PC-3 (cell line): ENCODE measurements at regions not wholly inside any gene's neighbourhood (a gene's known extent, or its start where the extent isn't known, plus 50 kb on each side); places are given as distances from the start of the nearest gene placed in this dataset.

Experiments used
- CTCF ChIP-seq: fragments of 300-600 bp; sonication (generic); conservative IDR thresholded peaks from 2 replicates; pipeline ENCODE4 v1.5.1; 2017; ENCODE audit warnings: antibody characterized with exemption, low read depth, mild to moderate bottlenecking, low read length
- EZH2 ChIP-seq: fragments of 300-600 bp; sonication (generic); IDR thresholded peaks from one replicate; pipeline ENCODE4 v1.6.1; 2017; ENCODE audit warnings: antibody characterized with exemption, mild to moderate bottlenecking, low read length; ENCODE audit not compliant: unreplicated experiment

DNA sequence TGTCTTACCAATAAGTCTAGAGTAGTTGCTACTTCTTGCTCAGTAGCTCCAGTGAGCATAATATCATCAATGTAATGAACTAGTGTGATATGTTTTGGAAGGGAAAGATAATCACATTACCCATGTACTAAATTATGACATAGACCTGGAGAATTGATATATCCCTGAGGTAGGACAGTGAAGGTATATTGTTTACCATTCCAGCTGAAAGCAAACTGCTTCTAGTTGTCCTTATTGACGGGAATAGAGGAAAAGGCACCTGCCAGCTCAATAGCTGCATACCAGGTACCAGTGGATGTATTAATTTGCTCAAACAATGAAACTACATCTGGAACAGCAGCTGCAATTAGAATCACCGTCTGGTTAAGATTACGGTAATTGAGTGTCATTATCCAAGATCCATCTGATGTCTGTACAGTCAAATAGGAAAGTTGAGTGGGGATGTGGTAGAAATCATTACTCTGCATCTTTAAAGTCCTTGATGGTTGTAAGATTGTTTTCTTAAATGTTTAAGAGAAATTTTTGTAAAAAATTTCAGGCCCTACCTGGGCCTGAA lies 100.0 kb upstream of the ARHGAP5 start:
- TF ChIP-seq CTCF (no peak), EZH2 (no peak)
